Tibial artery (tissue), 4 donors: ENCODE measurements at regions not wholly inside any gene's neighbourhood (a gene's known extent, or its start where the extent isn't known, plus 50 kb on each side); places are given as distances from the start of the nearest gene placed in this dataset.

Experiments
- DNase-seq, 2 donors: peaks; one replicate each; pipeline ENCODE4 v3.0.0-alpha.2; 2019
- H3K27ac ChIP-seq, 2 donors: fragments of 200-600 bp; sonication (generic) in 1 of 2; 1 replicate in 1 of 2; 2 replicates in 1 of 2; pipeline ENCODE4 v1.5.1; 2018 to 2019; ENCODE audit warnings: mild to moderate bottlenecking in 1 of 2
- H3K27me3 ChIP-seq, 2 donors: fragments of 200-600 bp; sonication (generic) in 1 of 2; one replicate each; pipeline versions ENCODE4 v1.5.1 to v1.6.0; 2016 to 2019
- H3K36me3 ChIP-seq, 3 donors: fragments of 200-600 bp; sonication (generic) in 2 of 3; one replicate each; pipeline ENCODE4 v1.5.1; 2016 to 2019; ENCODE audit warnings: mild to moderate bottlenecking in 2 of 3
- H3K4me1 ChIP-seq, 4 donors: fragments of 200-600 bp; sonication (generic) in 2 of 4; 1 replicate in 3 of 4; 2 replicates in 1 of 4; pipeline ENCODE4 v1.5.1; 2016 to 2019
- H3K4me3 ChIP-seq, 2 donors: fragments of 200-600 bp; sonication (generic) in 1 of 2; 1 replicate in 1 of 2; 2 replicates in 1 of 2; pipeline ENCODE4 v1.5.1; 2018 to 2019; ENCODE audit warnings: mild to moderate bottlenecking in 2 of 2
- H3K9me3 ChIP-seq, 3 donors: fragments of 200-600 bp; sonication (generic) in 1 of 3; one replicate each; pipeline ENCODE4 v1.5.1; 2016 to 2019
- intact Hi-C: fragments of 100-400 bp; cut with DNase I; formaldehyde crosslinking; loops from one replicate; pipeline ENCODE4 v1.15.0; 2023; ENCODE audit warnings: low total_unique reads
- TF ChIP-seq, protein P1 (sequence below), 2 experiments: fragments of 200-600 bp in 1 of 2; fragments of 450-650 bp in 1 of 2; IDR thresholded peaks; one replicate each; pipeline ENCODE4 v1.5.1; 2017 to 2019; ENCODE audit warnings: antibody characterized with exemption in 2 of 2, mild to moderate bottlenecking in 1 of 2, moderate library complexity in 1 of 2

GRCh38 chr5:61263561-61264272 lies 68.3 kb upstream of the ZSWIM6 start:
- Histone ChIP-seq H3K4me1 (no peaks in the 10 kb centered on the region), H3K9me3 (no peaks in the 10 kb centered on the region), H3K27ac (no peak overlapping the region), H3K4me3 (no peak overlapping the region), H3K36me3 (no peaks in the 10 kb centered on the region), H3K27me3 (no peaks in the 10 kb centered on the region)
- DNase-seq = no peak
- TF ChIP-seq, protein P1, sequence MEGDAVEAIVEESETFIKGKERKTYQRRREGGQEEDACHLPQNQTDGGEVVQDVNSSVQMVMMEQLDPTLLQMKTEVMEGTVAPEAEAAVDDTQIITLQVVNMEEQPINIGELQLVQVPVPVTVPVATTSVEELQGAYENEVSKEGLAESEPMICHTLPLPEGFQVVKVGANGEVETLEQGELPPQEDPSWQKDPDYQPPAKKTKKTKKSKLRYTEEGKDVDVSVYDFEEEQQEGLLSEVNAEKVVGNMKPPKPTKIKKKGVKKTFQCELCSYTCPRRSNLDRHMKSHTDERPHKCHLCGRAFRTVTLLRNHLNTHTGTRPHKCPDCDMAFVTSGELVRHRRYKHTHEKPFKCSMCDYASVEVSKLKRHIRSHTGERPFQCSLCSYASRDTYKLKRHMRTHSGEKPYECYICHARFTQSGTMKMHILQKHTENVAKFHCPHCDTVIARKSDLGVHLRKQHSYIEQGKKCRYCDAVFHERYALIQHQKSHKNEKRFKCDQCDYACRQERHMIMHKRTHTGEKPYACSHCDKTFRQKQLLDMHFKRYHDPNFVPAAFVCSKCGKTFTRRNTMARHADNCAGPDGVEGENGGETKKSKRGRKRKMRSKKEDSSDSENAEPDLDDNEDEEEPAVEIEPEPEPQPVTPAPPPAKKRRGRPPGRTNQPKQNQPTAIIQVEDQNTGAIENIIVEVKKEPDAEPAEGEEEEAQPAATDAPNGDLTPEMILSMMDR (IDR thresholded peaks at IDR 0.05) = no peak
- intact Hi-C loops = no loop called here

- Histone ChIP-seq H3K4me3 (no peak overlapping the region), H3K27ac (no peak overlapping the region), H3K4me1 (no peaks in the 10 kb centered on the region), H3K9me3 (no peaks in the 10 kb centered on the region), H3K27me3 (no peaks in the 10 kb centered on the region), H3K36me3 (no peaks in the 10 kb centered on the region)
- DNase-seq = no peak
- intact Hi-C loops = no loop called here
- TF ChIP-seq, protein P1 (IDR thresholded peaks at IDR 0.05) = no peak
These were observed 67.8 kb upstream of the ZSWIM6 start for GRCh38 chr5:61264273-61264661.

- intact Hi-C loops = no loop called here
- Histone ChIP-seq H3K4me3 (no peak overlapping the region), H3K9me3 (no peaks in the 10 kb centered on the region), H3K27me3 (no peaks in the 10 kb centered on the region), H3K4me1 (no peaks in the 10 kb centered on the region), H3K36me3 (no peaks in the 10 kb centered on the region), H3K27ac (no peak overlapping the region)
- TF ChIP-seq, protein P1 (IDR thresholded peaks at IDR 0.05) = no peak
- no peak for DNase-seq
These were observed 64.9 kb upstream of the ZSWIM6 start for GRCh38 chr5:61267116-61267515.

DNA sequence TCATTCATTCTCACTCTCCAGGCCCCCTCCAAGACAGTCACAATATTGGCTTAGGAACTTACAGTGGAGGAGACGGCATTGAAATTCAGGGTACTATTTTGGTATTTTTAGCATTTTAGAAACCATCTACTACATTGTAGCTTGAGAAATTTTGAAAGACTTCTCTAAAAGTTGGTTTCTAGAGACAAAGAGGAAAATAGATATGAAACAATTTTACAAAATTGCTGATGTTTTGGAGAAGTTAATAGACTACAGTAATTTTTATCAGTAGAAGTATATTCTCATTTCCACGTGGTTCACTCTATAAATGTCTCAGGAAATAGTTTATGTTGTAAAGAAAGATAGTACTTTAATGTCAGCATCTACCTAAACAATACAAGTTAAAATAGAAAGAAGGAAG lies 63.2 kb upstream of the ZSWIM6 start:
- no peaks in the 10 kb centered on the region for H3K4me1 ChIP-seq
- DNase-seq = no peak
- TF ChIP-seq, protein P1 (IDR thresholded peaks at IDR 0.05) = no peak
- no peaks in the 10 kb centered on the region for H3K27me3 ChIP-seq
- H3K36me3 ChIP-seq = no peaks in the 10 kb centered on the region
- intact Hi-C loops = no loop called here
- no peak overlapping the region for H3K4me3 ChIP-seq
- H3K9me3 ChIP-seq = no peaks in the 10 kb centered on the region
- H3K27ac ChIP-seq = no peak overlapping the region

- Histone ChIP-seq H3K27ac (no peak overlapping the region), H3K36me3 (no peaks in the 10 kb centered on the region), H3K4me3 (no peak overlapping the region), H3K4me1 (no peaks in the 10 kb centered on the region), H3K27me3 (no peaks in the 10 kb centered on the region), H3K9me3 (no peaks in the 10 kb centered on the region)
- no peak for DNase-seq
- TF ChIP-seq, protein P1 (IDR thresholded peaks at IDR 0.05) = no peak
- intact Hi-C loops = no loop called here
These were observed 61.4 kb upstream of the ZSWIM6 start for GRCh38 chr5:61270510-61271165.
